ENCODE measurements at regions not wholly inside any gene's neighbourhood (a gene's known extent, or its start where the extent isn't known, plus 50 kb on each side); places are given as distances from the start of the nearest gene placed in this dataset.

GRCh38 chr3:181274025-181274424, 284.5 kb upstream of the DNAJC19 start:
- Mint-ChIP-seq H3K4me1 (ENCODE audit: low read depth) (no peaks in the 10 kb centered on the region), H3K27ac (no peak overlapping the region), H3K36me3 (ENCODE audit: insufficient read depth) (no peaks in the 10 kb centered on the region), H3K4me3 (ENCODE audit: low read depth) (no peak overlapping the region), H3K9me3 (ENCODE audit: low read depth) (no peaks in the 10 kb centered on the region), H3K27me3 (no peaks in the 10 kb centered on the region)
- no peak for DNase-seq (ENCODE audit: low spot score, unreplicated experiment)
- no peak for TF ChIP-seq CTCF (IDR thresholded peaks at IDR 0.05; ENCODE audit: unreplicated experiment)

- H3K36me3 Mint-ChIP-seq (ENCODE audit: insufficient read depth) = no peaks in the 10 kb centered on the region
- H3K27me3 Mint-ChIP-seq = no peaks in the 10 kb centered on the region
- no peaks in the 10 kb centered on the region for H3K4me1 Mint-ChIP-seq (ENCODE audit: low read depth)
- H3K9me3 Mint-ChIP-seq (ENCODE audit: low read depth) = no peaks in the 10 kb centered on the region
- DNase-seq (ENCODE audit: low spot score, unreplicated experiment) = no peak
- H3K27ac Mint-ChIP-seq = no peak overlapping the region
- no peak for TF ChIP-seq CTCF (IDR thresholded peaks at IDR 0.05; ENCODE audit: unreplicated experiment)
- H3K4me3 Mint-ChIP-seq (ENCODE audit: low read depth) = no peak overlapping the region
Observed at GRCh38 chr3:181267312-181267711, 277.8 kb upstream of the DNAJC19 start.

- no peak overlapping the region for H3K4me3 Mint-ChIP-seq (ENCODE audit: low read depth)
- no peaks in the 10 kb centered on the region for H3K36me3 Mint-ChIP-seq (ENCODE audit: insufficient read depth)
- no peaks in the 10 kb centered on the region for H3K4me1 Mint-ChIP-seq (ENCODE audit: low read depth)
- TF ChIP-seq CTCF (IDR thresholded peaks at IDR 0.05; ENCODE audit: unreplicated experiment) = no peak
- H3K27ac Mint-ChIP-seq = no peak overlapping the region
- no peak for DNase-seq (ENCODE audit: low spot score, unreplicated experiment)
- H3K27me3 Mint-ChIP-seq = no peaks in the 10 kb centered on the region
- no peaks in the 10 kb centered on the region for H3K9me3 Mint-ChIP-seq (ENCODE audit: low read depth)
Observed at GRCh38 chr3:181265750-181266333, 276.3 kb upstream of the DNAJC19 start.

- no peaks in the 10 kb centered on the region for H3K9me3 Mint-ChIP-seq (ENCODE audit: low read depth)
- no peak for TF ChIP-seq CTCF (IDR thresholded peaks at IDR 0.05; ENCODE audit: unreplicated experiment)
- no peaks in the 10 kb centered on the region for H3K36me3 Mint-ChIP-seq (ENCODE audit: insufficient read depth)
- no peak overlapping the region for H3K4me3 Mint-ChIP-seq (ENCODE audit: low read depth)
- H3K27ac Mint-ChIP-seq = no peak overlapping the region
- no peaks in the 10 kb centered on the region for H3K4me1 Mint-ChIP-seq (ENCODE audit: low read depth)
- DNase-seq (ENCODE audit: low spot score, unreplicated experiment) = no peak
- H3K27me3 Mint-ChIP-seq = no peaks in the 10 kb centered on the region
Observed at GRCh38 chr3:181264486-181264885, 274.9 kb upstream of the DNAJC19 start.

- Mint-ChIP-seq H3K9me3 (ENCODE audit: low read depth) (no peaks in the 10 kb centered on the region), H3K27ac (no peak overlapping the region), H3K36me3 (ENCODE audit: insufficient read depth) (no peaks in the 10 kb centered on the region), H3K27me3 (peaks cover 2% of the 10 kb centered on the region), H3K4me1 (ENCODE audit: low read depth) (peaks cover 1% of the 10 kb centered on the region), H3K4me3 (ENCODE audit: low read depth) (no peak overlapping the region)
- DNase-seq (ENCODE audit: low spot score, unreplicated experiment) = no peak
- TF ChIP-seq CTCF (IDR thresholded peaks at IDR 0.05; ENCODE audit: unreplicated experiment) = no peak
Observed at GRCh38 chr3:181253796-181254195, 264.3 kb upstream of the DNAJC19 start.
